ENCODE measurements at regions not wholly inside any gene's neighbourhood (a gene's known extent, or its start where the extent isn't known, plus 50 kb on each side); places are given as distances from the start of the nearest gene placed in this dataset.

GRCh38 chr6:10071631-10072220, 343.1 kb downstream of the TFAP2A start:
- Histone ChIP-seq H3K4me1 (ENCODE audit: control insufficient read depth in 3 of 3, insufficient read depth in 2 of 3, low read depth in 1 of 3, low read length in 2 of 3) (no peaks in the 10 kb centered on the region), H3K9me3 (ENCODE audit: control insufficient read depth in 2 of 2, insufficient read depth in 1 of 2, low read depth in 1 of 2, low read length in 1 of 2) (no peaks in the 10 kb centered on the region), H3K36me3 (ENCODE audit: control insufficient read depth in 3 of 3, insufficient read depth in 2 of 3, low read depth in 1 of 3, low read length in 3 of 3) (no peaks in the 10 kb centered on the region), H3K27me3 (ENCODE audit: control insufficient read depth in 3 of 3, insufficient read depth in 3 of 3, low read length in 3 of 3) (no peaks in the 10 kb centered on the region), H3K4me3 (ENCODE audit: low read depth in 1 of 3, low read length in 3 of 3) (no peak overlapping the region), H3K27ac (ENCODE audit: low read depth in 1 of 3, low read length in 2 of 3) (no peak overlapping the region)
- DNase-seq (no peak), FAIRE-seq (no peak)
- 73 to 88% (median 77%) methylated on average over 5 of the region's 5 CpGs for WGBS, 3 donors

- H3K9me3 ChIP-seq (ENCODE audit: control insufficient read depth in 2 of 2, insufficient read depth in 1 of 2, low read depth in 1 of 2, low read length in 1 of 2) = no peaks in the 10 kb centered on the region
- H3K27ac ChIP-seq (ENCODE audit: low read depth in 1 of 3, low read length in 2 of 3) = no peak overlapping the region
- DNase-seq = no peak
- no peaks in the 10 kb centered on the region for H3K4me1 ChIP-seq (ENCODE audit: control insufficient read depth in 3 of 3, insufficient read depth in 2 of 3, low read depth in 1 of 3, low read length in 2 of 3)
- no peak for FAIRE-seq
- 51 to 61% (median 53%) methylated on average over 2 of the region's 2 CpGs for WGBS, 3 donors
- no peaks in the 10 kb centered on the region for H3K27me3 ChIP-seq (ENCODE audit: control insufficient read depth in 3 of 3, insufficient read depth in 3 of 3, low read length in 3 of 3)
- no peak overlapping the region for H3K4me3 ChIP-seq (ENCODE audit: low read depth in 1 of 3, low read length in 3 of 3)
- no peaks in the 10 kb centered on the region for H3K36me3 ChIP-seq (ENCODE audit: control insufficient read depth in 3 of 3, insufficient read depth in 2 of 3, low read depth in 1 of 3, low read length in 3 of 3)
These were observed 354.9 kb downstream of the TFAP2A start for GRCh38 chr6:10060004-10060403.

- H3K9me3 ChIP-seq (ENCODE audit: control insufficient read depth in 2 of 2, insufficient read depth in 1 of 2, low read depth in 1 of 2, low read length in 1 of 2) = no peaks in the 10 kb centered on the region
- no peak for DNase-seq
- no peak overlapping the region for H3K4me3 ChIP-seq (ENCODE audit: low read depth in 1 of 3, low read length in 3 of 3)
- FAIRE-seq = no peak
- no peaks in the 10 kb centered on the region for H3K36me3 ChIP-seq (ENCODE audit: control insufficient read depth in 3 of 3, insufficient read depth in 2 of 3, low read depth in 1 of 3, low read length in 3 of 3)
- no peaks in the 10 kb centered on the region for H3K4me1 ChIP-seq (ENCODE audit: control insufficient read depth in 3 of 3, insufficient read depth in 2 of 3, low read depth in 1 of 3, low read length in 2 of 3)
- no peak overlapping the region for H3K27ac ChIP-seq (ENCODE audit: low read depth in 1 of 3, low read length in 2 of 3)
- no peaks in the 10 kb centered on the region for H3K27me3 ChIP-seq (ENCODE audit: control insufficient read depth in 3 of 3, insufficient read depth in 3 of 3, low read length in 3 of 3)
These were observed 360.2 kb downstream of the TFAP2A start for GRCh38 chr6:10054672-10055071.

GRCh38 chr6:10051283-10051682, 363.6 kb downstream of the TFAP2A start:
- H3K4me1 ChIP-seq (ENCODE audit: control insufficient read depth in 3 of 3, insufficient read depth in 2 of 3, low read depth in 1 of 3, low read length in 2 of 3) = no peaks in the 10 kb centered on the region
- no peaks in the 10 kb centered on the region for H3K9me3 ChIP-seq (ENCODE audit: control insufficient read depth in 2 of 2, insufficient read depth in 1 of 2, low read depth in 1 of 2, low read length in 1 of 2)
- no peak for DNase-seq
- H3K27ac ChIP-seq (ENCODE audit: low read depth in 1 of 3, low read length in 2 of 3) = no peak overlapping the region
- no peak overlapping the region for H3K4me3 ChIP-seq (ENCODE audit: low read depth in 1 of 3, low read length in 3 of 3)
- FAIRE-seq = no peak
- no peaks in the 10 kb centered on the region for H3K27me3 ChIP-seq (ENCODE audit: control insufficient read depth in 3 of 3, insufficient read depth in 3 of 3, low read length in 3 of 3)
- no peaks in the 10 kb centered on the region for H3K36me3 ChIP-seq (ENCODE audit: control insufficient read depth in 3 of 3, insufficient read depth in 2 of 3, low read depth in 1 of 3, low read length in 3 of 3)

GRCh38 chr6:10048370-10049297, 366.2 kb downstream of the TFAP2A start:
- Histone ChIP-seq H3K9me3 (ENCODE audit: control insufficient read depth in 2 of 2, insufficient read depth in 1 of 2, low read depth in 1 of 2, low read length in 1 of 2) (no peaks in the 10 kb centered on the region), H3K4me1 (ENCODE audit: control insufficient read depth in 3 of 3, insufficient read depth in 2 of 3, low read depth in 1 of 3, low read length in 2 of 3) (no peaks in the 10 kb centered on the region), H3K27ac (ENCODE audit: low read depth in 1 of 3, low read length in 2 of 3) (no peak overlapping the region), H3K36me3 (ENCODE audit: control insufficient read depth in 3 of 3, insufficient read depth in 2 of 3, low read depth in 1 of 3, low read length in 3 of 3) (no peaks in the 10 kb centered on the region), H3K27me3 (ENCODE audit: control insufficient read depth in 3 of 3, insufficient read depth in 3 of 3, low read length in 3 of 3) (peaks cover 0 to 2% (median 0%) of the 10 kb centered on the region in 3 donors), H3K4me3 (ENCODE audit: low read depth in 1 of 3, low read length in 3 of 3) (no peak overlapping the region)
- DNase-seq (no peak), FAIRE-seq (no peak)
- WGBS, 3 donors = 36 to 41% (median 36%) methylated on average over 6 of the region's 6 CpGs

GRCh38 chr6:10042280-10042679, 372.6 kb downstream of the TFAP2A start:
- Histone ChIP-seq H3K27ac (ENCODE audit: low read depth in 1 of 3, low read length in 2 of 3) (no peak overlapping the region), H3K36me3 (ENCODE audit: control insufficient read depth in 3 of 3, insufficient read depth in 2 of 3, low read depth in 1 of 3, low read length in 3 of 3) (no peaks in the 10 kb centered on the region), H3K27me3 (ENCODE audit: control insufficient read depth in 3 of 3, insufficient read depth in 3 of 3, low read length in 3 of 3) (peaks cover 0 to 2% (median 0%) of the 10 kb centered on the region in 3 donors), H3K4me1 (ENCODE audit: control insufficient read depth in 3 of 3, insufficient read depth in 2 of 3, low read depth in 1 of 3, low read length in 2 of 3) (no peaks in the 10 kb centered on the region), H3K4me3 (ENCODE audit: low read depth in 1 of 3, low read length in 3 of 3) (no peak overlapping the region), H3K9me3 (ENCODE audit: control insufficient read depth in 2 of 2, insufficient read depth in 1 of 2, low read depth in 1 of 2, low read length in 1 of 2) (peaks cover 0 to 2% of the 10 kb centered on the region in 2 donors)
- DNase-seq = no peak
- FAIRE-seq = no peak
- WGBS, 3 donors = 72 to 86% (median 72%) methylated on average over 4 of the region's 4 CpGs

- DNase-seq (no peak), FAIRE-seq (no peak)
- H3K27ac ChIP-seq (ENCODE audit: low read depth in 1 of 3, low read length in 2 of 3) = no peak overlapping the region
- H3K36me3 ChIP-seq (ENCODE audit: control insufficient read depth in 3 of 3, insufficient read depth in 2 of 3, low read depth in 1 of 3, low read length in 3 of 3) = no peaks in the 10 kb centered on the region
- no peaks in the 10 kb centered on the region for H3K27me3 ChIP-seq (ENCODE audit: control insufficient read depth in 3 of 3, insufficient read depth in 3 of 3, low read length in 3 of 3)
- WGBS, 3 donors = 31 to 50% (median 40%) methylated on average over 10 of the region's 10 CpGs
- no peak overlapping the region for H3K4me3 ChIP-seq (ENCODE audit: low read depth in 1 of 3, low read length in 3 of 3)
- no peaks in the 10 kb centered on the region for H3K4me1 ChIP-seq (ENCODE audit: control insufficient read depth in 3 of 3, insufficient read depth in 2 of 3, low read depth in 1 of 3, low read length in 2 of 3)
- H3K9me3 ChIP-seq (ENCODE audit: control insufficient read depth in 2 of 2, insufficient read depth in 1 of 2, low read depth in 1 of 2, low read length in 1 of 2) = no peaks in the 10 kb centered on the region
These were observed 381.5 kb downstream of the TFAP2A start for GRCh38 chr6:10033223-10033829.

GRCh38 chr6:10031617-10032016, 383.3 kb downstream of the TFAP2A start:
- Histone ChIP-seq H3K9me3 (ENCODE audit: control insufficient read depth in 2 of 2, insufficient read depth in 1 of 2, low read depth in 1 of 2, low read length in 1 of 2) (no peaks in the 10 kb centered on the region), H3K27me3 (ENCODE audit: control insufficient read depth in 3 of 3, insufficient read depth in 3 of 3, low read length in 3 of 3) (no peaks in the 10 kb centered on the region), H3K4me1 (ENCODE audit: control insufficient read depth in 3 of 3, insufficient read depth in 2 of 3, low read depth in 1 of 3, low read length in 2 of 3) (no peaks in the 10 kb centered on the region), H3K4me3 (ENCODE audit: low read depth in 1 of 3, low read length in 3 of 3) (no peak overlapping the region), H3K36me3 (ENCODE audit: control insufficient read depth in 3 of 3, insufficient read depth in 2 of 3, low read depth in 1 of 3, low read length in 3 of 3) (no peaks in the 10 kb centered on the region), H3K27ac (ENCODE audit: low read depth in 1 of 3, low read length in 2 of 3) (no peak overlapping the region)
- FAIRE-seq = no peak
- 19 to 63% (median 48%) methylated on average over 2 of the region's 2 CpGs for WGBS, 3 donors
- no peak for DNase-seq

Measured in small intestine (tissue), 7 donors.